NCI-H774 (cell line): ENCODE measurements at regions not wholly inside any gene's neighbourhood (a gene's known extent, or its start where the extent isn't known, plus 50 kb on each side); places are given as distances from the start of the nearest gene placed in this dataset.
"Not testable (repeated sequence)": the region's sequence is repeated elsewhere in the genome, so short reads cannot be mapped to it uniquely, and the experiment has no call there.

Experiments
- DNase-seq: peaks from one replicate; lab custom pipeline; 2025; lab: John Stamatoyannopoulos, UW

DNA sequence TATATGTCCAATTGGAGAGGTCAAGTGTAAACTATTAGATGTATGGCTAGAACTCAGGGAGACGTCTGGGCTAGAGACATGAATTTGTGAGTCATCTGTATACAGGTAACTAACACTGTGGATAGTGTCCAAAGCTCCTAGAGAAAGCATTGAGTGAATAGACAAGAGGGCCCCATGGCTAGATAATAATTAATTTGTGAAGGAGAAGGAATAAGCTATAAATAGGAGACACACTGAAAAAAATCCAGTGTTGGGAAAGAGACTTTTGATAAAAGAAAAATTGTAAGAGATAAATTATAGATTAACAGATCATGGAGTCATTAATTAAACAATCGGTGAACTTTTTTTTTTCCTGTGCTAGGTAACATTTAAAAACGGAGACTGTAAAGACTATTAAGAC, 326.6 kb upstream of the PRICKLE1 start:
- DNase-seq = no peak

DNA sequence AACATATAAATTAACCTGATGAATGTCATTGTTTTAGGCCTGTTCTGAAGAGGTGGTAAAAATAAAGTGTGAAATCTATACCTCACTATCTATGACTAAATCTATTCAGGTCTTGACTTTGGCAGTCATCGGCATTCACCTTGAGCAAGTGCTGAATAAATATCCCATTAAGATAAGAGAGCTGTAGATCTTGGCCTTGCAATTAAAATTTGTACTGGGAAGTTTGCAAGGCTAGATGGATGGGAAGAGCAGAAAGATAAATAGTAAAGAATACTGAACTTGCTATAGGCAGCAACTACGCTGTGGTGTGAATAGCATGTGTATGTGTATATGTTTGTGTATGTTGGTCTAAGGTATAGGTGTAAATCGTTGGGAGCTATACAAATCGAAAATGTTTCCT, 325.9 kb upstream of the PRICKLE1 start:
- DNase-seq = no peak

DNA sequence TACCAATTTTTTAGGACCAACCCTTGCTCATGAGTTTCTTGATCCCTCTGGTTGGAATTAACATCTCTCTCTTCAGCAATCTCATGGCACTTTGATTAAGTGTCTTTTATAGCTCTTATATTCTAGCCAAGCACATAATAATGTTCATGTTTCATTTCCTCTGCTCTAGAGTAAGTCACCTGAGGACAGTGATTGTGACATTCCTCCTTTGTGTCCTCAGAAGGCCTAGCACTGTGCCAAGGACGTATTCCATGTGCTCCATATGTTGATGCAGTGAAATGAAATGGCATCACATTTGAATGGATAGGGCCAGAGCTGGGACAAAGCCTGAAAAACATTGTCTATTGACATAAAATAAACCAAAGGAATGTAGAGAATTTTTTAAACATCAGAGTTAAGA, 322.8 kb upstream of the PRICKLE1 start:
- DNase-seq = no peak

DNA sequence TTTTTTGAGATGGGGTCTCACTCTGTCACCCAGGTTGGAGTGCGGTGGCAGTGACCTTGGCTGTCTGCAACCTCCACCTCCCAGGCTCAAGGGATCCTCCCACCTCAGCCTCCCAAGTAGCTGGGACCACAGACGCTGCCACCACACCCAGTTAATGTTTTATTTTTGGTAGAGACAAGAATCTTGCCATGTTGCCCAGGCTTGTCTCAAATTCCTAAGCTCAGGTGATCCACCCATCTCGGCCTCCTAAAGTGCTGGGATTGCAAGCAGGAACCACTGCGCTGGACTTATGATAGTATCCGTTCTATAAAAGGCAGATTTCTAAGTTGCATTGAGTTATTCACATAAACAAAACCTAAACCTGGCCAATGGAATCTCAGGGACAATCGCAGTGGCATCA, 321.1 kb upstream of the PRICKLE1 start:
- DNase-seq = no peak

DNA sequence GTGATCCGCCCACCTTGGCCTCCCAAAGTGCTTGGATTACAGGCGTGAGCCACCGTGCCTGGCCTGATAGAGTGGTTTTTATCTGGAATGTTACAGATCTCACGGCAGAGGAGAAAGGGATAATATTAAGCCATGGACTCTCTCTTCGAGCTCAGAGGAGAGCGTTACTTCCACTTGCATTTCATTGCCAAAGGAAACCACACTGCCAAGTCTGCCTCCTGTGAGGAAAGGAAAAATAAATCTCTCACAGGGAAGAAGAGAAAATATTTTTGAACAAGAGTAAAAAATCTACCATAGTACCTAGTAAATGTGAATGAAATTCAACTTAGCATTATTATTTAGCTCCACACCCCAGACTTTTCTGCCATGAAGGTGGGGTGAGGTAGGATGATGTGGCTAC, 319.2 kb upstream of the PRICKLE1 start:
- DNase-seq = no peak

DNA sequence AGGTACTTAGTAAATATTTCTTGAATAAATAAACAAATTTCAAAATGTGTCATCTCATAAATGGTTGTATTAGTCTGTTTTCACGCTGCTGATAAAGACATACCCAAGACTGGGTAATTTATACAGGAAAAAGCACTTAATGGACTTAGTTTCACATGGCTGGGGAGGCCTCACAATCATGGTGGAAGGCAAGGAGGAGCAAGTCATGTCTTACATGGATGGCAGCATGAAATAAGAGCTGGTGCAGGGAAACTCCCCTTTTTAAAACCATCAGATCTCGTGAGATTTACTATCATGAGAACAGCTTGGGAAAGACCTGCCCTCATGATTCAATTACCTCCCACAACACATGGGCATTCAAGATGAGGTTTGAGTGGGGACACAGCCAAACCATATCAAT, 317.3 kb upstream of the PRICKLE1 start:
- DNase-seq = not testable (repeated sequence)

DNA sequence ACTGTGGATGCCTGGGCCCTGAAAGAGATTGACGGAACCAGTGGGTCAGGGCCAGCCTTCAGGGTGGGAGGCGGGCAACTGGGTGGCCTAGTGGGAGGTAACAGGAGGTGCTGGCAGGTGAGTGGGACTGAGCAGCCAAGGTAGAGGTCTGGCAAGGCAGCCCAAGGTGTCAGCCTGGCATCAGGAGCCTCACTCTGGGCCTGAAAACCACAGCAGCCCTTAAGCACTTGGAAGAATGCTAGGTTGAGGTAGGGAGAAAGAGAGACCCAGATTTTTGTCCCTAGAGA, 315.8 kb upstream of the PRICKLE1 start:
- no peak for DNase-seq

DNA sequence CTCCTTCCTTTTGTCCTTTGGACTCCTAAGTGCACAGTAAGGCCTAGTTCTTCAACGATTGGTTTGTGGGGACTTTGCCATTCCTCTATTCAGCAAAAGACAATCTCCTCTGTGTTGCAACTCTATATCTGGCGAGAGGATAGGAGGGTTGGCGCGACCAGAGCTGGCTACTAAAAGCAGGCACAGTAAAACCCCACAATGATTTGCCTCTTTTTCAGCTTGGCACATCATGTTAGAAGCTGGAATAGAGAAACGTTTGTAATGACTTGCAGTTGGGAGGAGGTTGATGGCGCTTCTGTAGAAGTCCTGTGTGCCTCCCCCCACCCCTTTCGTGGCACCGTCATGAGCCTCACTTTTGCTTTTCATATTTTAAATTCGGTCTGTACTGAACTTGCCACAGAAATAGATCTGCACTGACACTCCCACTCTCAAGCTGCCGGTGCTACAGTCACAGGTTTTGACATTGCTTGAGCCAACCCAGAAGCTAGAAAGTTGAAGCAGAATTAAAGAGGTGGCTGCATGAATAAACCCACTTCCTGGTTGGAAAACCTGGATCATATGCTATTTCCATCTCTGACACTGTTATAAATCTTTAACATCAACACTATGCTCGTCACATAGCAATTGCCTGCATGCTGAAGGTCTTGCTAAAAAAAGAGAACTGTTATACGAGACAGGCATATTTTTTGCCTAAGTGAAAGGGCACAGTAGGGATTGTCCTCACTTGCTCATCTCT, 315.3 kb upstream of the PRICKLE1 start:
- DNase-seq = no peak

DNA sequence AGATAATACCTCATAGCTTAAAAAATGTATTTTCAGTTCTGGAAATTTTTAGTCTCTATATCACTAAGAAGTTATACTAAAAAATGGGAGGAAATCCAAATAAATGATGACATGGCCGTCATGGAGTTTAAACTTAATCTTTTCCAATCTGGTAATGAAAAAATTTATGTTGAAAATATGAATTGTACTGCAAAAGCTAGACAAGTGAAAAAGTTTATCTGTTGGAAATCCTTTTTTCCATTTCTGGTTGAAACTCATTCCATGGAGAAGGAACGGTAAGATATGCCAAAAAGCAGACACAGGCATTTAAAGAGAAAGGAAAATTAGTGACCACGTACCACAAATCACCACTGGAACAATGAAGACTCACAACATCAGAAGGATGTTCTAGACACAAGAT, 314.2 kb upstream of the PRICKLE1 start:
- DNase-seq = no peak

DNA sequence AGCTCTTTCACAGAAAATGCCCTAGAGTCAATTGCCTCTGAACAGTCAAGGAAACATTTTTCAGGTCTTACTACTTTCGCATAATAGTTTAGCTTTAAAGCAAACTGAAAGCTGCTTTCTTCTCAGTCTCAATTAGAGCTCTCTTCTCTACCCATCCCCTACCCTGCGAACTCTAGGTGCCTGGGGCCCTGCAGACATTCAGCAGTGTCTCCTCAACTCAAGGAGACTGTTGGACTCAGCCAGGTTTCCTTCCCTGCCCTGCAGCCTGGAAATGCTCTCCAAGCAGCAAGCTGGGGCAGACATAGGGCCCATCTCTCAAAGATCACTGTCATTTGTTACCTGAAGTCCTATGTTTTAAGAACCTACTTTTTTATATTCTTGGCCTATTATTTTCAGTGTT, 312.5 kb upstream of the PRICKLE1 start:
- DNase-seq = no peak

DNA sequence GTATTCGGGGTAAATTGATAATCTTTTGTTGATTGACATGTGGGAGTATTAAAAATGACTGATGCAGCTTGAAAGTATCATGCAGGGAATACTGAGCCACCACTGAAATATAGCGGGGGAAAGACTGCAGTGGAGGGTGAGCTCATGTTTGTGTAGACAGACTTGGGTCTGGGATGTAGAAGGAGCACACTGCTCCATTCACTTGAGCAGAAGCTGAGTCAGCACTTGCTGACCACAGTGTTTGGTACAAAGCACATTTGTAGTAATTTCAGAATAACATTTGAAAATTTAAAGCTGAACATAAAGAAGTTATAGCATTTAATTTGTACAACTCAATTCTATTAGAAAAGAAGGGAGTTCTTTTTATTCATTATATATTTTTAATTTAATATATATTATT, 304.3 kb upstream of the PRICKLE1 start:
- DNase-seq = no peak

DNA sequence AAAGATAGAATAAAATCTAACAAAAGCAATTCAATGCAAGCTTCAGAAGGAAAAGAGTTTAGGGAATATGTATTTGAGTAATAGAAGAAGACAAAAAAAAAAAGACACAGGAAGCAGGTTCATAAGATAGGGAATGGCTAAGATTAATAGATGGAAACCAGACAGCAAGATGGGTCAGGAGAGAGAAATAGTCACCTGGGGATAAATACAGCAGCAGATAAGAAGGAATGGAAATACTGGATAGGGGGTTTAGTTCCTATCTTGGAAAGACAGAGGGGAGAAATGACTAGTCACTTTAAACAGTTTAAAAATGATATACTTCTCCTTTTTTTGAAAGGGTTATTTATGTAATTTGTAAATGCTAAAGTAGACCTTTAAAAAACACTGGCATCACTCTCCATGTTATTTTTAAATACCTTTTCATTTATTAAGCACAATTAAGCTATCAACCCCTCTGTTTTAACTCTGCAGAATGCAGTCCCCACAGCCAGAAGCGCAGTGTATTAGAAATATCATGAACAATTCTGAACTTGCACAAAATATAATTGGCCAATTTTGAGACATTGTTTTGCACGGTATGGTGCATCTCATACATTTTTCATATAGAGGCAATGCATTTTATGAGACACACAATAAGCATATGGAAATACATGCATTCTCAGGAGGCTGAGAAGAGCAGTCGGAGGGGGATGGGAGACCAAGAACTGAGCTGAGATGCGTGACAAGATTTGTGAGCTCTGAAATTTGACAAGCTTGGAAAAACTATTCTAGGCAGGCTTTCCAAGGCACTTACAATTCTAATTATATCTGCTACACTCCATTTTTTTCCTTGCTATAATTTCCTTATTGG, 303.4 kb upstream of the PRICKLE1 start:
- DNase-seq = no peak

DNA sequence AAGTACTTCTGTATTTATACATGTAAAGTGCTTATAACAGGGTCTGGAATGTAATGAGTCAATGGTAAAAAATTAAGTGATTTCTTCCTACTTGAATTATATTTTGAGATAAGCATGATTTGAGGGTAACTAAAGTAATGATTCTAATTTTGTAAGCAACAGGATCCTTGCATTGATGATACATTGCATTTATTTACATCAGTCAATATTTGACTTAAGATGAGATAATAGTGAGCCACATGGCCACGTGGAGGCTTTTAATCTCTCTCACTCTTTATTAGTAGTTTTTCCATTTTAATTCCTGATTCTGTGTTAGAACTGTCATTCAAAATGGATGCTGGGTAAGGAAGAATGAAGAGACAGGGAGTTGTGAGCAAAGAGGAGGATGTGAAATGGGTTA, 298.1 kb upstream of the PRICKLE1 start:
- DNase-seq = no peak

DNA sequence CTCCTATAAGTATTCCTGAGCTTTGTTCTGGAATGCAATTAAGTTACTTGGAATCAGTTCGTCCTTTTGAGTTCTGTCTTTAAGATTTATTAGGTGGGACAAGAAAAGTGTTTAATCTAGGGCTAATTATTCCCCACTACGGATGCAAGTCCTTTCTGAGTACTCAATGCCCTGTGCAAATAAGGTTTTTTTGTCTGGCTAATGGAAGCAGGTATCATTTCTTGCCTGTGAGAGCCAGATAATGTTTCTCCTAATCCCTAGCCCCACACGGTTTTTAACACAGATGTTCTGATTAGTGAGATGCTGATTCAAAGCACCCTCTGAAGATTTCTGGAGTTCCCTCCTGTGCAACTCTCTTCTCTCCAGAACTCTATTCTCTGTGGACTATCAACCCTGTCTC, 296.6 kb upstream of the PRICKLE1 start:
- no peak for DNase-seq

DNA sequence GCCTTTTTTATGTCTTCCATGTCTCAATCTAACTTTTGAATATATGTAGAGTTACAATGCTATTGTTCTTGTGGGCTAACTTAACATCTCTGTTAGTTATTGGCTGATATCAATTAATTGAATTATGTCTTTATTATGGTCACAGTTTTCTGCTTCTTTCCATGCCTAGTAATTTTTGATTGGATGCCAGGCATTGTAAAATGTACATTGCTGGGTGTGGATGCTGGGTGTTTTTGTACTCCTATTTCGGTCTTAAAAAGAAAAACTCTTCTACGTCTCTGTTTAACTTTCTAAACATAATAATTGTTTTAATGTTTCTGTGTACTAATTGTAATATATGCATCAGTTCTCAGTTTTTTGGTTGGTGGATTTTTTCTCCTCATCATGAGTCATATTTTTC, 296.1 kb upstream of the PRICKLE1 start:
- DNase-seq = no peak

DNA sequence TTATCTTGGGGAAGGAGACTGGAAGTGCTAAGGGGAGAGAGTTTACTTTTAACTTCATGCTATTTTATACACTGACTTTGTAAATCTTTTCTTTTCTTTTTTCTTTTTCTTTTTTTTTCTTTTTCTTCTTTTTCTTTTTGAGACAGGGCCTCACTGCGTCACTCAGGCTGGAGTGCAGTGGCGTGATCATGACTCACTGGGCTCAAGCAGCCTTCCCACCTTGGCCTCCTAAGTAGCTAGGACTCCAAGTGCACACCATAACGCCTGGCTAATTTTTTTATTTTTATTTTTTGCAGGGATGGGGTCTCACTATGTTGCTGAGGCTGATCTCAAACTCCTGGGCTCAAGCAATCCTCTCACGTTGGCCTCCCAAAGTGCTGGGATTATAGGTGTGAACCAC, 294.6 kb upstream of the PRICKLE1 start:
- no peak for DNase-seq

DNA sequence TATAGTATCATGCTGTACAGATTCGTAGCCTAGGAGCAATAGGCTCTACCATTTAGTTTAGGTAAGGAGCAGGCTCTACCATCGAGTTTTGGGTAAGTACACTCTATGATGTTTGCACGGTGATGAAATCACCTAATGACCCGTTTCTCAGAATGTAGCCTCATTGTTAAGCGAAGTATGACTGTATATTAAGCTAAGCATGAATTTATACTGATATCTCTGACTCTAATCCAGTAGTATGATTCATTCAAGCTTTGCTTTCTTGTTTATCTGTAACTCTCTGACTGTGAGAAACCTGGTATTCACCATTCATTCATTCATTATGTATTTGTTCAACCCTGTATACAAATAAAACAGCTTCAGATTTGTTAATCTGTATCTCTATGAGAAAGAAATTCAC, 283.9 kb upstream of the PRICKLE1 start:
- DNase-seq = no peak

DNA sequence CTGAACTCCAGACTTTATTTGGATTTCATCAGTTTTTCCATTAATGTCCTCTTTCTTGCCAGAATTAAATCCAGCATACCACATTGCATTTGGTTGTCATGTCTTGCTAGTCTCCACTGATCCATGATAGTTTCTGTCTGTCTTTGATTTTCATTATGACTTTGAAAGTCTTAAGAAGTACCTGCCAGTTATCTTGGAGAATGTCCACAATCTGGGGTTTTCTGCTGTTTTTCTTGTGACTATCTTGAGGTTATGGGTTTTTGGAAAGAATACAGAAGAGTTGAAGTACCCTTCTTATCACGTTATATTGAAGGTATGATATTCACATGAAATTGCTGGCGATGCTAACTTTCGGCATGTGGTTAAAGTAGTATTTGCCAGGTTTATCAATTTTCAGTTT, 282.3 kb upstream of the PRICKLE1 start:
- no peak for DNase-seq

DNA sequence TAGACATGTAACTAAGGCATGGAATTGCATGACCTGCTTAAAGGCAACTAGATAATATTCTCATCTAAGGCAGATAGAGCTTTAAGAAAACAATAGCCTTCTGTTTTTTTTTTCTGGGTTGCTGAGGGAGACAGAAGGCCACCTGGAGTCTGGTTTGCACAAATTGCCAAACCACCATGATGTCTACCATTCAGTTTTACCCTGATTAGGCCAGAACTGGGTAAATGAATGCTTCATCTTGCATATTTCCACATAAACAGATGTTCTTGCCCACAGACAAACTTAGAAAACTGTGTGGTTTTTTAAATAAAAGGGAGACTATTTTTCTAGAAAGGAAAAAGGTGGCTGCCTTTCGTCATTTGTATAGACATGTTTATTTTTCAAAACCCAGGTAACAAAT, 278.7 kb upstream of the PRICKLE1 start:
- DNase-seq = no peak

DNA sequence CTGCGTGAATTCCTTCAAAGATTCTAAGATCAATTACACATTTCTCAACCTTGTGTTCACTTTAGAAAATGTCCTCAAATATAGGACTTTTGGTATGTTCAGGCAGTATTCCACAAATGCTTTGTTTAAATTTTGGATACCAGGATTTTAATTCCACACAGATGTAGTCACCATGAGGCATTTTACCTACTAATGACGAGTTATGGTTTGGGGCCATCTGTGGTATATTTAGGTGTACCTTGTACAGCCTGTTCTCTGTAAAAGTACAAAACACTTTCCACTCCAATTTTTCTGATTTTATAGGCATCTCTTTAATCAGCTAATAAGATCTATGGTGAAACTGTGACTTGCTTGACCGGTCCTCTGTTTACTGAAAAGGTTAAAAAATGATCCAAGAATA, 275.7 kb upstream of the PRICKLE1 start:
- no peak for DNase-seq

DNA sequence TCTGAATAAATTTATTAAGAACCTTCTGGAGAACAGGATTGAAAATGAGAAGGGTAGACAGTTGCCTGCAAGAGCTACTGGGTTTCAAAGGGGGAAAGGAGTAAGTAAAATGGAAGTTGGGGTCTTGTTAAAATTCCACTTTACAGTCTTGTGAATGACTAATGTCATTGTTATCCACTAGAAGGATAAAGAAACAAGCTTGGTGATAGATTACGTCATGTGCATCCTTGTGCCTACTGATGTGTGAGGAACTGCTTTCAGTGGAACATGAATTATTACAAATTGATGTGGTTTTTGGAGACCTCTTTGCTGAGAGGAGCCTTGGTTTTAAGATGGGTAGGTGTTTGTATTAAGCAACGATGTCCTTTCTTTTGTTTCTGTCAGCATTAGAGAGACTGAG, 272.5 kb upstream of the PRICKLE1 start:
- DNase-seq = no peak

DNA sequence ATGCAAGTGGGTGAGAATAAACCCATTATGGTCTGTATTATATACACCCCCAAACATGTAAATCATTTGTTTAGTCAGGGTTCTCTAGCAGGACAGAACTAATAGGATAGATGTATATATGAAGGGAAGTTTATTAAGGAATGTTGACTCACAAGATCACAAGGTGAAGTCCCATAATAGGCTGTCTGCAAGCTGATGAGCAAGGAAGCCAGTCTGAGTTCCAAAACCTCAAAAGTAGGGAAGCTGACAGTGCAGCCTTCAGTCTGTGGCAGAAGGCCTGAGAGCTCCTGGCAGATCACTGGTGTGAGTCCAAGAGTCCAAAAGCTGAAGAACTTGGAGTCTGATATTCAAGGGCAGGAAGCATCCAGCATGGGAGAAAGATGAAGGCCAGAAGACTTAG, 270.8 kb upstream of the PRICKLE1 start:
- DNase-seq = not testable (repeated sequence)

DNA sequence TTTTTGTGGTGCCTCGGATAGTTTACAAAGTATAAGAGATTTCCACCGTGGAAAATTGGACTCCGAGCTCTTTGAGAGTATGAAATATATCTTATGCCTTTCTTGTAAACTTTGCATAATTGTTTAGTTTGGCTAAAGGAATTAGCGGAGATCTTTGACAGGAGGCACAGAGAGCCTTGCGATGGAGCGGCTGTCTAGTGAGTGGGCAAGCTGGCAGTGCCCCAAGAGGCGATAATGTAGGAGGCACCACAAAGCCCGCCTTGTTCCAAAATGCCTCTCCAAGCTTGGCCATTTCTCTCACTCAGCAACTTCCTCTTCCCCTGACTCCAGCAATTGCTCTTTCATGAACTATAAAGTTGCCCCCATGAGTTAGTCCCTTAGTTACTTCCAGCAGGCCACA, 270.1 kb upstream of the PRICKLE1 start:
- DNase-seq = no peak

DNA sequence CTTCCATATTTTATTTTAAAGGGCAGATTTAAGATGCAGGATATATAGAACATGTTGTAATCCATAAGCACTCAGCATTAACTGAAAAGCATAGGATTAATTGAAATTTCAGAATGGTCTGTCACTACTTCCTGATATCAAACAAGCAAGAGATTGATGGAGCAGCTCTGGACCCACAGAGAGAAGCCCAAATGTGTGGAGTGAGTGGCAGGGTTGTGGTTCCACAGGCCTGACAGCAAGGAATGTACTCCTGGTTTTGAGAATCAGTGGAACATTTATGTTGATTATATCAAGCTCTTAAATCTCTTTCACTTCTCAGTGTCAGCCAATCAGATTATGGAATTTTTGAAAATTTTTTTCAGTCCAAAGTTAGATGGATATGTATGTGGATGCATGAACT, 267.6 kb upstream of the PRICKLE1 start:
- DNase-seq = no peak
